GM12874 (cell line): ENCODE measurements at regions not wholly inside any gene's neighbourhood (a gene's known extent, or its start where the extent isn't known, plus 50 kb on each side); places are given as distances from the start of the nearest gene placed in this dataset.

Experiments
- TF ChIP-seq, protein P1 (sequence below): IDR thresholded peaks from 2 replicates; pipeline ENCODE4 v1.5.1; 2011; ENCODE audit warnings: low read depth, mild to moderate bottlenecking, control low read depth, low read length, moderate library complexity; ENCODE audit not compliant: insufficient read depth

DNA sequence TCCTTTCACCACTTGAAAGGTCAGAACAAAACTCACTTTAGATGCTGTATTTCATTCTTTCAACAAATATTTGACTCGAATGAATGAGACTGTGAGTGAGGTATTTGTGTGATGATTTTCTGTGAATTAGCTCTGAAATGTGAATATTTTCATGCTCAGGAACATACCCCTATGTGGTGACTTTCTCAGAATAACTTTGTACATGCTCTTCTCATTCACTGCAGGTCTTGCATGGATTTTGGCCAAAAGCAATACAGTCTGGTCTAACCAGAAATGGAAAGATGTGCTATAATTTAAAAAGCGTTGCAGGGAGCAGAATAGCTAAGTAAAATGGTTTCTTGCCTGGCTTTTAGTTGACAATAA lies 75.5 kb downstream of the MYCN start:
- TF ChIP-seq, protein P1, sequence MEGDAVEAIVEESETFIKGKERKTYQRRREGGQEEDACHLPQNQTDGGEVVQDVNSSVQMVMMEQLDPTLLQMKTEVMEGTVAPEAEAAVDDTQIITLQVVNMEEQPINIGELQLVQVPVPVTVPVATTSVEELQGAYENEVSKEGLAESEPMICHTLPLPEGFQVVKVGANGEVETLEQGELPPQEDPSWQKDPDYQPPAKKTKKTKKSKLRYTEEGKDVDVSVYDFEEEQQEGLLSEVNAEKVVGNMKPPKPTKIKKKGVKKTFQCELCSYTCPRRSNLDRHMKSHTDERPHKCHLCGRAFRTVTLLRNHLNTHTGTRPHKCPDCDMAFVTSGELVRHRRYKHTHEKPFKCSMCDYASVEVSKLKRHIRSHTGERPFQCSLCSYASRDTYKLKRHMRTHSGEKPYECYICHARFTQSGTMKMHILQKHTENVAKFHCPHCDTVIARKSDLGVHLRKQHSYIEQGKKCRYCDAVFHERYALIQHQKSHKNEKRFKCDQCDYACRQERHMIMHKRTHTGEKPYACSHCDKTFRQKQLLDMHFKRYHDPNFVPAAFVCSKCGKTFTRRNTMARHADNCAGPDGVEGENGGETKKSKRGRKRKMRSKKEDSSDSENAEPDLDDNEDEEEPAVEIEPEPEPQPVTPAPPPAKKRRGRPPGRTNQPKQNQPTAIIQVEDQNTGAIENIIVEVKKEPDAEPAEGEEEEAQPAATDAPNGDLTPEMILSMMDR: no peak

DNA sequence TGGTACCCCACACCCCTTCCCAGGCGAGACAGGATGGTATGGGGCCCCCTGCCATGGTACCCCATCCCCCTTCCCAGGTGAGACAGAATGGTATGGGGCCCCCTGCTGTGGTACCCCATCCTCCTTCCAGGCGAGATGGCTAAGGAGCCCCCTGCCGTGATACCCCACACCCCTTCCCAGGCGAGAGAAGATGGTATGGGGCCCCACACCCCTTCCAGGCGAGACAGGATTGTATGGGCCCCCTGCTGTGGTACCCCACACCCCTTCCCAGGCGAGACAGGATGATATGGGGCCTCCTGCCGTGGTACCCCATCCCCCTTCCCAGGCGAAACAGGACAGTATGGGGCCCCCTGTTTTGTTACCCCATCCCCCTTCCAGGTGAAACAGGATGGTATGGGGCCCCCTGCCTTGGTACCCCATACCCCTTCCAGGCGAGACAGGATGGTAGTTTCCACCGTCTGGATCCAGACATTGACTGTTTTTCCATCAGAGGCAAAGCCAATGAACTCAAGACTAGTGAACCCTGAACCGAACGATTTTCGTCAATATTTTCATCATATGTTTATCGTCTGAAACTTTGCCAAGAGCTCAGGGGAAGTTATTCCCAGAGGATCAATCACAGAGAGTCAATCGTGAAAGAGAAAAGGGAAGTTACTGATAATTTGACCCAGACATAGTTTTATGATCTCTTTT lies 75.0 kb downstream of the MYCN start:
- TF ChIP-seq, protein P1: no peak

DNA sequence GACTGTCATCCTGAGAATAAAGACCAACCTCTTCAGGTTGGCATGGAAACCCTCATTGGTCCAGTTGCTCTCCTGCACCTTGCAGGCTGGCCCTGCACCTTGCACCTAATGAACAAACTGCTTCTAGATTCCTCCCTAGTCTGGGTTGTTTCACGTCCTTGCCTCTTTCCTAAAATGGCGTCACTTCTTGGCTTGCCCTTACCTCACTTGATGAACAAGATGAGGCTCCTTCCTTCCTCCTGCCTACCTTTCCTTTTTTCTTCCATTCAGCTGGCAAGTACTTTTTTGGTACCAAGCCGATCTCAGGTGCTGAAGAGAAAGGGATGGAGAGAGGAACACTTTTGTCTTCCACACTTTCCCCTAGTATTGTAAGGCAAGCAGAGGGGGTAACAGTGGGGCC lies 74.5 kb downstream of the MYCN start:
- TF ChIP-seq, protein P1: no peak

DNA sequence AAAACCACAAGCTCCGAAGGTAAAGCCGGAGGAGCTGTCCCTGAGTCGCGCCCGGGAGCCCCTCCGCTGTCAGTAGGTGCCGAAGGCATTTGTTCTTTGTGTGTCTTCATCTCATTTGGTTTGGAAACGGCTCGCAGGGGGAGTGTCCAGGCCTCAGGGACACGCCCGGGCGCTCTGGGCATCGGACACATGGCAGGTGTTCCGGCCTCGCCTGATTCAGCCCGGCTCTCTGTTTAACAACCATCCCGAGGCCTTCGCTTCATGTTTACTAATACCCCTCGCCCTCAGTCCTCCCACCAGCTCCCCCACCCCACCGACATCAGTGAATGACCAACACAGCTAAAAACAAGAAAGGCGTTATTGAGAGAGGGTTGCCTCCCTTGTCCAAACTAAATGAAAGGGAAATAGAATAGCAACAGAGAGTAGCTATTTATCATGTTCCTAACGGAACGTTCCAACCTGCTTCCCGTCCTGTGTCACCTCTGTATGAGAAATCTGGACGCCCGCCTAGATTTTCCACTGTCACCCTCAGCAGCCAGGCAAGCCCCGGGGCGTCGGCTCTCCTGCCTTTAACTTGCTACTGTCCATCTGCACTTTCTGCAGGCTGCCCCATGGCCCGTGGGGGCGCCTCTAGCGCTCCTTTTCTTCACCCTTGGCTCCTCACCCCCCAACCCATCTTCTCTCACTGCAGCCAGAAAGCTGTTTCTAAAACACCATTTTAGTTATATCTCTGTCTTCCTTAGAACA lies 73.9 kb downstream of the MYCN start:
- TF ChIP-seq, protein P1: no peak

DNA sequence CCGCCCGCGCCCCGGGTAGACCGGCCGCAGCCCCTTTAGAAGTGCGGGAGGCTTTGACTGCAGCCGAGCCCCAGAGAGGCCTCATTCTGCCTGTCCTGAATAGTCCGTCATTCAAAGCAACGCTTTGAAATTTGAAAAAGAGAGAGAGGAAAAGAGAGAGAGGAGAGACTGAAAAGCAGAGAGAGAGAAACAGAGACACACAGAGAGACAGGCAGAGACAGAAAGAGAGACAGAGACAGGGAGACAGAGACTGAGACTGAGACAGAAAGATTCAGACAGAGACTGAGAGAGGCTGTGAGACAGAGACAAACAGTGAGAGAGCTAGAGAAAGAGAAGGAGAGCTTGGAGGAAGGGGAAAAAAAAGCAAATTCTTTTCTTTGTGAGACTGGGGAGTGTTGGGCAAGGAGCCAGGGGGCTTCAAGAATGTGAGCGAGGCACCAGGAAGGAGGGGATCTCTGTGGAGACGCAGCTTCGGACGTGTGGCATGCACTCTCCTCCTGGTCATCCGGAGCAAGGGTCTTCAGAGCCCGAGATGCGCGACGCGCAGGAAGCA lies 73.1 kb downstream of the MYCN start:
- TF ChIP-seq, protein P1: no peak

DNA sequence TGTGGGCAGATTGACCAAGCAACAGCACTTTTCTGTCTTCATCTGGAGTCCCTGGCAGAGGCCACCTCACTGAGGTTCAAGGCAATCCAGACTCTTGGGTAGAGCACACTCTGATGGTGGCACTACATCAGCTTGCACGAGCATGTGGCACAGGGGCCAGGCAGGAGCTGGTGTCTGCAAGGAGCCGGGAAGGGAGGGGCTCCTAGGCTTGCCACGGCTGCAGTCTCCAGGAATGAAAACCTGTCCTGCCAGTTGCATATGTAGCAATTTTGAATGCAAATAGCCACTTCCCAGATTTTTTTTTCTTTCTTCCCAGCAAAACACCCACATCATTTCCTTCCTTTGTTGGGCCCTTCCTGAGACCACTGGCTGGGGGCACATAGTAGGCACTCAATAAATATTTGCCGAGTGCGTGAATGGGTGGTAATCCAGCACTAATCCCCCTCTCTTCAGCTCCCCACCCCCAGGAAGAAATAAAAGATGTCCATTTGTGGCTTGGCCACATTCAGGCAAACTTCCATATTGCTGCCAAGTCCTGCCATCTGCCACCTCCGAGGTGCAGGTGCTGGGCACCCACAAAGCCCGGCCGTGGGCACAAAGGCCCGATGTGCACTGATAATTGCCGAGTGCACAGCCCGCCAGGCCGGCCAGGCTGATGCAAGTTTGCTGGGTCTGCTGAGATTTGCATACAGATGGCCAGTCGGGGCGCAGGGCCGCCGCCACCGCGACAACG lies 72.4 kb downstream of the MYCN start:
- TF ChIP-seq, protein P1: no peak

DNA sequence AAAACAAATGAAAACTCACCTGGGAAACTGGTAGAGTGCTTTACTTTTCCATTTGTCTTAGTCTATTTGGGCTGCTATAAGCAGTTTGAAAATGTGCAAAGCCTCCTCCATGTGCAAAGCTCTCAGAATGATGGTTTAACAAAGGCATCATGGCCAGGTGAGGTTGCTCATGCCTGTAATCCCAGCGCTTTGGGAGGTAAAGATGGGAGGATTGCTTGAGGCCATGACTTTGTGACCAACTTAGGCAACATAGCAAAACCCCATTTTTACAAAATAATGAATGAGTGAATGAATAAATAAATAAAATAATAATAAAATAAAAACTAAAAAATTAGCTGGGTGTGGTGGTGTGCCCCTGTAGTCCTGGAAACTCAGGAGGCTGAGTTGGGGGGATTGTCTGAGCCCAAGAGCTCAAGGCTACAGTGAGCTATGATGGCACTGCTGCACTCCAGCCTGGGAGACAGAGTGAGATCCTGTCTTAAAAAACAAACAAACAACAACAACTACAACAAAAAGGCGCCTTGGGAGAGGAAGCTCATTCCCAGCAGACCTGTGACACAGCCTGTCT lies 71.8 kb downstream of the MYCN start:
- TF ChIP-seq, protein P1: no peak
